Neural progenitor cell (in vitro differentiated cells): ENCODE measurements at regions not wholly inside any gene's neighbourhood (a gene's known extent, or its start where the extent isn't known, plus 50 kb on each side); places are given as distances from the start of the nearest gene placed in this dataset.

Source experiments
- DNase-seq: peaks from one replicate; pipeline ENCODE4 v3.0.0-alpha.2; 2016; ENCODE audit warnings: low spot score
- H2AFZ ChIP-seq: fragments of 200-600 bp; sonication (generic); replicated peaks from 2 replicates; pipeline ENCODE4 v1.6.1; 2016; ENCODE audit warnings: antibody characterized with exemption
- H3F3A ChIP-seq: fragments of 200-600 bp; sonication (generic); 2 replicates; pipeline ENCODE4 v1.6.1; 2016; ENCODE audit warnings: antibody characterized with exemption, low read depth
- H3K27ac ChIP-seq: fragments of 200-600 bp; sonication (generic); 2 replicates; pipeline ENCODE4 v1.5.1; 2016; ENCODE audit warnings: mild to moderate bottlenecking
- H3K27me3 ChIP-seq: fragments of 200-600 bp; sonication (generic); 2 replicates; pipeline ENCODE4 v1.6.1; 2016; ENCODE audit warnings: mild to moderate bottlenecking, moderate library complexity
- H3K36me3 ChIP-seq: fragments of 200-600 bp; sonication (generic); 2 replicates; pipeline ENCODE4 v1.5.1; 2016
- H3K4me1 ChIP-seq: fragments of 200-600 bp; sonication (generic); 2 replicates; pipeline ENCODE4 v1.6.1; 2016; ENCODE audit warnings: mixed run types
- H3K4me2 ChIP-seq: fragments of 200-600 bp; sonication (generic); 2 replicates; pipeline ENCODE4 v1.6.1; 2016
- H3K4me3 ChIP-seq: fragments of 200-600 bp; sonication (generic); 2 replicates; pipeline ENCODE4 v1.5.1; 2016
- H3K79me2 ChIP-seq: fragments of 200-600 bp; sonication (generic); 2 replicates; pipeline ENCODE4 v1.6.1; 2016; ENCODE audit warnings: low read depth
- H3K9ac ChIP-seq: fragments of 200-600 bp; sonication (generic); 2 replicates; pipeline ENCODE4 v1.6.1; 2016
- H3K9me3 ChIP-seq: fragments of 200-600 bp; sonication (generic); 2 replicates; pipeline ENCODE4 v1.5.1; 2016; ENCODE audit warnings: low read depth
- H4K20me1 ChIP-seq: fragments of 200-600 bp; sonication (generic); 2 replicates; pipeline ENCODE4 v1.6.1; 2016; ENCODE audit warnings: low read depth
- H3K27ac Mint-ChIP-seq: 3 replicates; pipeline ENCODE4 v1.8.0; 2021; ENCODE audit warnings: mixed read lengths
- H3K27me3 Mint-ChIP-seq: 2 replicates; pipeline ENCODE4 v1.8.0; 2022; ENCODE audit warnings: low read depth, mild to moderate bottlenecking, inconsistent platforms, moderate library complexity, mixed read lengths; ENCODE audit not compliant: insufficient read depth
- H3K36me3 Mint-ChIP-seq: 3 replicates; pipeline ENCODE4 v1.8.0; 2021; ENCODE audit warnings: mixed read lengths
- H3K4me1 Mint-ChIP-seq: 3 replicates; pipeline ENCODE4 v1.8.0; 2021; ENCODE audit warnings: mixed read lengths
- H3K4me3 Mint-ChIP-seq: 3 replicates; pipeline ENCODE4 v1.8.0; 2021; ENCODE audit warnings: mild to moderate bottlenecking, moderate library complexity, mixed read lengths
- H3K9me3 Mint-ChIP-seq: 3 replicates; pipeline ENCODE4 v1.8.0; 2020; ENCODE audit warnings: mixed read lengths
- EZH2 ChIP-seq: fragments of 200-600 bp; sonication (generic); IDR thresholded peaks from 2 replicates; pipeline ENCODE4 v1.6.1; 2017; ENCODE audit warnings: antibody characterized with exemption, mild to moderate bottlenecking, moderate library complexity
- EZH2phosphoT487 ChIP-seq: fragments of 200-600 bp; sonication (generic); IDR thresholded peaks from 2 replicates; pipeline ENCODE4 v1.6.1; 2017; ENCODE audit warnings: antibody characterized with exemption
- TF ChIP-seq, protein P1 (sequence below): fragments of 200-600 bp; sonication (generic); IDR thresholded peaks from 2 replicates; pipeline ENCODE4 v1.5.1; 2017; ENCODE audit warnings: antibody characterized with exemption, mild to moderate bottlenecking

DNA sequence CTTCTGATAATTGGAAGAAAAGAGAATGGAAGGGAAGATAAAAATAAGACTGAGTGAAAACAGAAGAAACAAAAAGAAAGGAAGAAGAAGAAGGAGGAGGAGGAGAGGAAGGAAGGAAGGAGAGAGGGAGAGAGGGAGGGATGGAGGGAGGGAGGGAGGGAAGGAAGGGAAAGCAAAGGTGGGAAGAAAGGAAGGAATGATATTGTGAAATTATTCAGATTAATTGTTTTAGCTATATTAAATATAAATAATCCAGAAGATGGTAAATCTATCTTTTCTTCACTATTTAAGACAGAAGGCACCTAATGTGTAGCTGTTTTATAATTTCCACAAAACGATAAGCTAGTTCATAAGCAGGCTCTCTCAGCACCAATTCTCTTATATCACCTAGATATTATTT, 191.3 kb upstream of the LRRC7 start:
- H3K27ac ChIP-seq, result no peak overlapping the region
- H3K9me3 Mint-ChIP-seq, result no peaks in the 10 kb centered on the region
- no peaks in the 10 kb centered on the region for H3K36me3 Mint-ChIP-seq
- no peaks in the 10 kb centered on the region for H3F3A ChIP-seq
- no peak overlapping the region for H3K9ac ChIP-seq
- no peaks in the 10 kb centered on the region for H3K4me1 ChIP-seq
- H2AFZ ChIP-seq, result no peak overlapping the region
- no peaks in the 10 kb centered on the region for H3K4me1 Mint-ChIP-seq
- H3K27ac Mint-ChIP-seq, result no peak overlapping the region
- DNase-seq, result no peak
- TF ChIP-seq, protein P1, sequence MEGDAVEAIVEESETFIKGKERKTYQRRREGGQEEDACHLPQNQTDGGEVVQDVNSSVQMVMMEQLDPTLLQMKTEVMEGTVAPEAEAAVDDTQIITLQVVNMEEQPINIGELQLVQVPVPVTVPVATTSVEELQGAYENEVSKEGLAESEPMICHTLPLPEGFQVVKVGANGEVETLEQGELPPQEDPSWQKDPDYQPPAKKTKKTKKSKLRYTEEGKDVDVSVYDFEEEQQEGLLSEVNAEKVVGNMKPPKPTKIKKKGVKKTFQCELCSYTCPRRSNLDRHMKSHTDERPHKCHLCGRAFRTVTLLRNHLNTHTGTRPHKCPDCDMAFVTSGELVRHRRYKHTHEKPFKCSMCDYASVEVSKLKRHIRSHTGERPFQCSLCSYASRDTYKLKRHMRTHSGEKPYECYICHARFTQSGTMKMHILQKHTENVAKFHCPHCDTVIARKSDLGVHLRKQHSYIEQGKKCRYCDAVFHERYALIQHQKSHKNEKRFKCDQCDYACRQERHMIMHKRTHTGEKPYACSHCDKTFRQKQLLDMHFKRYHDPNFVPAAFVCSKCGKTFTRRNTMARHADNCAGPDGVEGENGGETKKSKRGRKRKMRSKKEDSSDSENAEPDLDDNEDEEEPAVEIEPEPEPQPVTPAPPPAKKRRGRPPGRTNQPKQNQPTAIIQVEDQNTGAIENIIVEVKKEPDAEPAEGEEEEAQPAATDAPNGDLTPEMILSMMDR, result no peak
- TF ChIP-seq EZH2 (no peak), EZH2phosphoT487 (no peak)
- no peak overlapping the region for H3K4me3 ChIP-seq
- no peaks in the 10 kb centered on the region for H4K20me1 ChIP-seq
- no peak overlapping the region for H3K4me3 Mint-ChIP-seq
- no peaks in the 10 kb centered on the region for H3K9me3 ChIP-seq
- H3K79me2 ChIP-seq, result no peaks in the 10 kb centered on the region
- no peaks in the 10 kb centered on the region for H3K36me3 ChIP-seq
- H3K27me3 Mint-ChIP-seq, result peaks cover 2% of the 10 kb centered on the region
- H3K4me2 ChIP-seq, result no peak overlapping the region
- H3K27me3 ChIP-seq, result no peaks in the 10 kb centered on the region

DNA sequence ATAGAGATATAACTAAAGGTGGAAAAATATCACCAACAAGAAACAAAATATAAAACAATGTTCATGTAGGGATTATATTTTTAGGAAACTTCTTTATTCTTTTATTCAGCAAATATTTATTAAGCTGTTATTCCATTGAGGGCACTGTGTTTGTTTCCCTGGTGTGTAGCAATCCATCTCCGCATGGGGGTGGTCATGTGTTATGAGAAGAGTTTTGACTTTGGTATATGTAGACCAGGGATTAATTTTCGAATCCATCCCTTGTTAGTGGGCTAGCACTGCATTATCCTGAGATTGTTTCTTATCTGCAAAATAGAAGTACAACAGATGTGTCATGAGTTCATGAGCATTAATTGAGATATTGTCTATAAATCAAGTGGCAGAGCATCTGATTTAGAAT, 190.2 kb upstream of the LRRC7 start:
- no peaks in the 10 kb centered on the region for H3K27me3 ChIP-seq
- no peak overlapping the region for H3K4me3 ChIP-seq
- Mint-ChIP-seq H3K36me3 (no peaks in the 10 kb centered on the region), H3K27me3 (peaks cover 2% of the 10 kb centered on the region), H3K9me3 (no peaks in the 10 kb centered on the region), H3K4me3 (no peak overlapping the region), H3K27ac (no peak overlapping the region), H3K4me1 (no peaks in the 10 kb centered on the region)
- no peaks in the 10 kb centered on the region for H3K4me1 ChIP-seq
- H4K20me1 ChIP-seq, result no peaks in the 10 kb centered on the region
- H3K79me2 ChIP-seq, result no peaks in the 10 kb centered on the region
- H3F3A ChIP-seq, result no peaks in the 10 kb centered on the region
- TF ChIP-seq, protein P1, result no peak
- TF ChIP-seq EZH2 (no peak), EZH2phosphoT487 (no peak)
- DNase-seq, result no peak
- no peaks in the 10 kb centered on the region for H3K9me3 ChIP-seq
- no peak overlapping the region for H3K9ac ChIP-seq
- H3K4me2 ChIP-seq, result no peak overlapping the region
- H3K27ac ChIP-seq, result no peak overlapping the region
- H3K36me3 ChIP-seq, result no peaks in the 10 kb centered on the region
- no peak overlapping the region for H2AFZ ChIP-seq

DNA sequence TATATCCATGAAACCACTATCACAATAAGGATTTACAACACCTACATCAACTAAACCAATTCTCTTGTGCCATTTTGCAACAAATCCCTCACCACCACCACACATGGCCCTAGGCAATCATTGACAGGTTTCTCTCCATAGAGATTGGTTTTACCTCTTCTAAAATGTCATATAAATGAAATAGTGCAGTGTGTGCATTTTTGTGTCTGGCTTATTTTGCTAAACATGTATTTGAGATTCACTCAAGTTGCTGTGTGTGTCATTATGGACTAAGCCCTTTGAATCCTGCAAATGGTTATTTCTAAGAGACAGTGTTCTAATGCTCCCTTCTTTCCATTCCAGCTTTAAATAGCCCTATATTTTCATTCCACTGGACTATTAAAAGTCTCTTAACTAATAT, 179.7 kb upstream of the LRRC7 start:
- TF ChIP-seq, protein P1, result no peak
- TF ChIP-seq EZH2phosphoT487 (no peak), EZH2 (no peak)
- no peak overlapping the region for H3K27ac Mint-ChIP-seq
- no peak overlapping the region for H3K4me3 ChIP-seq
- H3K27ac ChIP-seq, result no peak overlapping the region
- H3K4me3 Mint-ChIP-seq, result no peak overlapping the region
- no peaks in the 10 kb centered on the region for H3K4me1 Mint-ChIP-seq
- H3K27me3 Mint-ChIP-seq, result peaks cover 3% of the 10 kb centered on the region
- H3K9ac ChIP-seq, result no peak overlapping the region
- H3F3A ChIP-seq, result no peaks in the 10 kb centered on the region
- H3K36me3 Mint-ChIP-seq, result no peaks in the 10 kb centered on the region
- no peaks in the 10 kb centered on the region for H3K79me2 ChIP-seq
- no peak for DNase-seq
- no peaks in the 10 kb centered on the region for H3K9me3 Mint-ChIP-seq
- no peaks in the 10 kb centered on the region for H3K36me3 ChIP-seq
- H2AFZ ChIP-seq, result no peak overlapping the region
- H3K4me1 ChIP-seq, result no peaks in the 10 kb centered on the region
- no peak overlapping the region for H3K4me2 ChIP-seq
- no peaks in the 10 kb centered on the region for H3K27me3 ChIP-seq
- no peaks in the 10 kb centered on the region for H4K20me1 ChIP-seq
- no peaks in the 10 kb centered on the region for H3K9me3 ChIP-seq

DNA sequence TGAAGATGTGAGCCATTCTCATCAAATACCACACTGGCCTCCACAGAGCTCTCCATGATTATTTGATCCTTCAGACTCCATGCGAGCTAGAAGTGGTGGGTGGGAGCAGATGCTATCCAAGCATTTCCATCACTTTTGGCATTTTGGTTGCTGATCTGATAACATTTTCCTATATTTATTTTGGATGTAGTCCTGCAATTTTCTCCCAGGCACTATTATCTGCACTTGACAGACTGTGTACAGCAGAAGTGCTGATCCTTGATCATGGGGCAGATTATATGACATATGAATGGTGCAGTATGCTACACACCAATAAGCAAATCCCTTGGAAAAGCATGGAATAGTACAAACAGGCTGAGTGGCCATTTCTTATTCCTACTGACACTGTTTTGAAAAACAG, 167.6 kb upstream of the LRRC7 start:
- peaks cover 2% of the 10 kb centered on the region for H3K9me3 Mint-ChIP-seq
- Histone ChIP-seq H3K9ac (no peak overlapping the region), H4K20me1 (no peaks in the 10 kb centered on the region), H3K27me3 (no peaks in the 10 kb centered on the region), H3K36me3 (no peaks in the 10 kb centered on the region), H3K9me3 (no peaks in the 10 kb centered on the region), H3K4me1 (no peaks in the 10 kb centered on the region), H3K4me3 (no peak overlapping the region), H3K4me2 (no peak overlapping the region), H3K79me2 (no peaks in the 10 kb centered on the region), H3K27ac (no peak overlapping the region), H2AFZ (no peak overlapping the region), H3F3A (no peaks in the 10 kb centered on the region)
- no peak overlapping the region for H3K4me3 Mint-ChIP-seq
- H3K36me3 Mint-ChIP-seq, result no peaks in the 10 kb centered on the region
- H3K27ac Mint-ChIP-seq, result no peak overlapping the region
- H3K4me1 Mint-ChIP-seq, result no peaks in the 10 kb centered on the region
- peaks cover 3% of the 10 kb centered on the region for H3K27me3 Mint-ChIP-seq
- no peak for DNase-seq
- TF ChIP-seq EZH2phosphoT487 (no peak), EZH2 (no peak)
- TF ChIP-seq, protein P1, result no peak
